ENCODE measurements at regions not wholly inside any gene's neighbourhood (a gene's known extent, or its start where the extent isn't known, plus 50 kb on each side); places are given as distances from the start of the nearest gene placed in this dataset.

DNA sequence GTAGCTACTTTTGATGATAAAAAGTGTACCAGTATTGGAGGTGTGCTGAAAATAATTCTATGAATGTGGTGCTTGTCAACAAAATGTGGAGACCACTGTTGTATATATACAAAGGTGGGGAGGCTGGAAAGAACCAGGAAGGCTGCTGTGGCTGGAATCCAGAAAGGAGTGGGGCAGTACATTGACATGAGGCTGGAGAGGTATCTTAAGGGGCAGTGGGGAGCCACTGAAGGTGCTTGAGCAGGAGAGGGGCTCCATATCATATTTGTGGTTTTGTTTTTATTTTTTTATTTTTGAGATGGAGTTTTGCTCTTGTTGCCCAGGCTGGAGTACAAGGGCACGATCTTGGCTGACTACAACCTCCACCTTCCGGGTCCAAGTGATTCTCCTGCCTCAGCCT is 87.9 kb upstream of the NEURL1B start:
- intact Hi-C loops (cut with DNase I; ENCODE audit: low total_unique reads), result no loop called here
- H3K9me3 ChIP-seq, result no peaks in the 10 kb centered on the region
- TF ChIP-seq, protein P1, sequence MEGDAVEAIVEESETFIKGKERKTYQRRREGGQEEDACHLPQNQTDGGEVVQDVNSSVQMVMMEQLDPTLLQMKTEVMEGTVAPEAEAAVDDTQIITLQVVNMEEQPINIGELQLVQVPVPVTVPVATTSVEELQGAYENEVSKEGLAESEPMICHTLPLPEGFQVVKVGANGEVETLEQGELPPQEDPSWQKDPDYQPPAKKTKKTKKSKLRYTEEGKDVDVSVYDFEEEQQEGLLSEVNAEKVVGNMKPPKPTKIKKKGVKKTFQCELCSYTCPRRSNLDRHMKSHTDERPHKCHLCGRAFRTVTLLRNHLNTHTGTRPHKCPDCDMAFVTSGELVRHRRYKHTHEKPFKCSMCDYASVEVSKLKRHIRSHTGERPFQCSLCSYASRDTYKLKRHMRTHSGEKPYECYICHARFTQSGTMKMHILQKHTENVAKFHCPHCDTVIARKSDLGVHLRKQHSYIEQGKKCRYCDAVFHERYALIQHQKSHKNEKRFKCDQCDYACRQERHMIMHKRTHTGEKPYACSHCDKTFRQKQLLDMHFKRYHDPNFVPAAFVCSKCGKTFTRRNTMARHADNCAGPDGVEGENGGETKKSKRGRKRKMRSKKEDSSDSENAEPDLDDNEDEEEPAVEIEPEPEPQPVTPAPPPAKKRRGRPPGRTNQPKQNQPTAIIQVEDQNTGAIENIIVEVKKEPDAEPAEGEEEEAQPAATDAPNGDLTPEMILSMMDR (IDR thresholded peaks at IDR 0.05), result no peak
- peaks cover 0 to 4% of the 10 kb centered on the region in 2 donors for H3K27me3 ChIP-seq
- DNase-seq, result no peak
- H3K27ac ChIP-seq, result no peak overlapping the region
- no peak overlapping the region for H3K4me3 ChIP-seq
- peaks cover 0 to 5% (median 0%) of the 10 kb centered on the region in 4 donors for H3K4me1 ChIP-seq
- H3K36me3 ChIP-seq, result no peaks in the 10 kb centered on the region

DNA sequence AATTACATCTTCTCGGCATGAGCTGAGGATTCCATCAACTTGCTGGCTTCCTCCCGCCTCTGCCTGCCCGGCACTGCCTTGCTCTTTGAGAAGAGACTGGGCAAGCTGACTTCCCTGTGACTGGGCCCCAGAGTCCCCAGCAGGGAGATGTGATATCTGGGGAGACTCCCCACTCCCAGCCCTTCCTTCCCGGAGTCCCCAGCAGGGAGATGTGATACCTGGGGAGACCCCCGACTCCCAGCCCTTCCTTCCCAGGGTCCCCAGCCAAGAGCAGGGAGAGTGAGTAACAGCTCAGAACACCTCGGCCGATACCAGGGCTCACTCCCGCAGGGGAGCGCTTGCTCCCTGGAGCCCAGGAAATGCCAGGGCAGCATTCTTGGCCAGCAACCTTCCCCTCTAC is 90.1 kb upstream of the NEURL1B start:
- Histone ChIP-seq H3K36me3 (no peaks in the 10 kb centered on the region), H3K27ac (no peak overlapping the region), H3K4me3 (no peak overlapping the region), H3K27me3 (peaks cover 0 to 4% of the 10 kb centered on the region in 2 donors), H3K9me3 (no peaks in the 10 kb centered on the region), H3K4me1 (peaks cover 0 to 5% (median 0%) of the 10 kb centered on the region in 4 donors)
- intact Hi-C loops (cut with DNase I; ENCODE audit: low total_unique reads), result no loop called here
- no peak for DNase-seq
- TF ChIP-seq, protein P1 (IDR thresholded peaks at IDR 0.05), result no peak

DNA sequence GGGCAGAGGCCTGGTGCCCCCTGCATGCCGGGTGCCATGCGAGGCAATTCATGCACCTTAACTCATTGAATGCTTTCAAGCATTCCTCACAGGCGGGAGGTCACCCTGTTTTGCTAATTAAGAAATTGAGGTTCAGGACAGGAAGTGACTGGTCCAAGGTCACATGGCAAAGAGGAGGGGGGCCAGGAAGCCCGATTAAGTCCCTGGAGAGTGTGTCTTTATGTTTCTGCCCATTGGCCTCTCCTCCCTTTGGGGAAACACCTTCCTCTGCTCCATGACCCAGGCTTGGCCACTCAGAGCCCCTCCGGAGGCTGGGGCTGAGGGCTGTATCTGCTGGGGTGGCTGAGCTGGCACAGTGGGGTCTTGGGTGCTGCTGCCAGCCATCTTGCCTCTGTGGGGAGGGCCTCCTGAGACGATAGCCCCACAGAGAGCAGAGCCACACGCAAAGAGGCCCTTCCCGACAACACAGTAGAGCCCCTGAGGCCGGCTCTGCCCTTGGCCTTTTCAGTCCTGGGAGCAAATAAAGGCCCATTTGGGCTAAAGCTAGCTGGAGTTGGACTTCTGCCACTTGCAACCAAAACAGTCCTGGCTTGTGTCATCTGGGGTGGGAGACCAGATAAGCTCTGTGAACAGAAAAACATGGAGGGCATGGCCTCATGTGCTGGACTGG is 90.8 kb upstream of the NEURL1B start:
- Histone ChIP-seq H3K36me3 (no peaks in the 10 kb centered on the region), H3K27ac (no peak overlapping the region), H3K9me3 (no peaks in the 10 kb centered on the region), H3K4me3 (no peak overlapping the region), H3K27me3 (peaks cover 0 to 5% of the 10 kb centered on the region in 2 donors), H3K4me1 (peaks cover 0 to 5% (median 0%) of the 10 kb centered on the region in 4 donors)
- TF ChIP-seq, protein P1 (IDR thresholded peaks at IDR 0.05), result no peak
- intact Hi-C loops (cut with DNase I; ENCODE audit: low total_unique reads), result no loop called here
- no peak for DNase-seq

DNA sequence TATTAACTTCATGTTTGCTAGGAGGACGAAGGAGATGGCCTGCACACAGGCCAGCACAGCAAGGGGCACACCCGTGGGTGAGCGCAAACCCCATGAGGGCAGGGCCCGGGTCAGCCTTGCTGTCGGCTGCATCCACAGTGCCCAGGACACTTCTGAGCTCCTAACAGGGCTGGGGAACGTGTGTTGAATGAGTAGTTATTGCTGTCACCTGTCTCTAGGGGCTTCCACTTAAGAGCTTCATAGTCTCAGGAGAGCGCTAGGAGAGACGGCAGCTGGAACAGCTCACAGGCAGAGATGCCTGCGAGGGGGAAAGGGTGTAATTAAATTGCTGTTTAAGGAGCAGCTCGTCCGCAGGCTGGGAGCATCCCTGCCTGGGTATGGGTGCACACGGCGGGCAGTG is 91.4 kb upstream of the NEURL1B start:
- Histone ChIP-seq H3K9me3 (no peaks in the 10 kb centered on the region), H3K27ac (no peak overlapping the region), H3K27me3 (peaks cover 0 to 8% of the 10 kb centered on the region in 2 donors), H3K4me1 (peaks cover 0 to 5% (median 0%) of the 10 kb centered on the region in 4 donors), H3K4me3 (no peak overlapping the region), H3K36me3 (no peaks in the 10 kb centered on the region)
- TF ChIP-seq, protein P1 (IDR thresholded peaks at IDR 0.05), result no peak
- no peak for DNase-seq
- intact Hi-C loops (cut with DNase I; ENCODE audit: low total_unique reads), result no loop called here

DNA sequence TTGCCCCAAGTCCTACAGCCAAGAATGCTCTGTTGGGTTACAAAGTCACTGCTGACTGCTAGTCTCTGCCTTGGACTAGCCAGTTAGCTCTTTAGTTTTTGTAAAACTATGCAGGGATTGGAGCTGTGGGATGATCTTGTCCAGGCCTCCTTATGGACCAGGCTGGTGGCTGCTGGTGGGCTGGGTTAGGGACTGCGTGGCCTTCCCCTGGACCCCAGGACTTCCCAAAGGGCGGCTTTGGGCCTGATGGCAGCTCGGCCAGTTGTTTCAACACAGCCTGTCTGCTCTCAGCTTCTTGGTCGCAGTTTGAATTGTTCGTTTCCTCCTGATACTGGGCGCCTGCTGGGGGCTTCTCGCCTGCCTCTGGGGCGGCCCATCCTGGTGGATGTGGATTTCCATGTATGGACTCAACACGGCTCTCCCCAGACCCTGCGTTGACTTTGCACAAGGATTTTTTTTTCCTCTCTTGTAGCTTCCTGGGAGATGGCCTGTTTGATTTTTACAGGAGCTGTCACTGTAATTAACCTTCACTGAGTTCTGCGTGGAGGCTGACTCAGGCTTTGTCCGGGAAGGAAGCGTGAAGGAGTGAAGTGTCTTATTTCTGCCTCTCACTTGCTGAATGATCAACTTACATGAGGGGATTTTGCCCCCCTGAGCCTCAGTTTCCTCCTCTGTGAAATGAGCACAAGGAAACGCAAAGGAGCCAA is 91.9 kb upstream of the NEURL1B start:
- Histone ChIP-seq H3K9me3 (no peaks in the 10 kb centered on the region), H3K27ac (no peak overlapping the region), H3K27me3 (peaks cover 0 to 7% of the 10 kb centered on the region in 2 donors), H3K4me1 (peaks cover 0 to 5% (median 0%) of the 10 kb centered on the region in 4 donors), H3K36me3 (no peaks in the 10 kb centered on the region), H3K4me3 (no peak overlapping the region)
- TF ChIP-seq, protein P1 (IDR thresholded peaks at IDR 0.05), result no peak
- intact Hi-C loops (cut with DNase I; ENCODE audit: low total_unique reads), result no loop called here
- DNase-seq, result no peak
